ENCODE measurements at regions not wholly inside any gene's neighbourhood (a gene's known extent, or its start where the extent isn't known, plus 50 kb on each side); places are given as distances from the start of the nearest gene placed in this dataset.

DNA sequence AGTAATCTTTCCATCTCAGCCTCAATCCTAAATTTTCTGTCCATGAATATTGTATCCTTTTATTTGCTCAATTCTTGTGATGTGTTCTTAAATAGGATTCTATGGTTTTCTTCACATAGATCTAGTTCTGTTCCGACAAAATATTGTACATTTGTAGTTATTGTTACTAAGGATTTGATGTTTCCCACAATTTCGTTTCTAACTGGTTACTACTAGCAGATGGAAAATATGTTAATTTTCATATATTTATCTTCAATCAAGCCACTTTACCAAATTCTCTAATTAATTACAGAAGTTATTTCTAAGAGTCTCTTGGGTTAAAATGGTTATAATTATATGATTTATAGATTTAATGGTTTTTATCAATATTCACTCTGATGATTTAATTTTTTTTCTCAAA, 60.3 kb downstream of the SEC61B start:
- no peak for DNase-seq

DNA sequence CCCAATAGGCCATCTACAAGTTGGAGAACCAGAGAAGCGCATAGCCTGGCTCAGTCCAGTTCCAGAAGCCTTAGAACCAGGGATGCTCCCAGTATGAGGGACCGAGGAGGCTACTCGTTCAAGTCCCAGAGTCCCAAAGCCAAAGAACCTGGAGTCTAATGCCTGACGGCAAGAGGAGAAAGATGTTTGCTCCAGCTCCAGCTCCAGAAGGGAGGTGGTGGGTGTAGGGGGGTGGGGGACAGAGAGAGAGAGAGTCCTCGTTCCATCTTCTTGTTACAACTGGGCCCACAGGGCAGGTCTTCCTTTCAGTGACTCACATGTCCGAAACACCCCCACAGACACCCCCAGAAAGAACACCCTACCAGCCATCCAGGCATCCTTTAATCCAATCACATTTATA, 63.9 kb downstream of the SEC61B start:
- no peak for DNase-seq

DNA sequence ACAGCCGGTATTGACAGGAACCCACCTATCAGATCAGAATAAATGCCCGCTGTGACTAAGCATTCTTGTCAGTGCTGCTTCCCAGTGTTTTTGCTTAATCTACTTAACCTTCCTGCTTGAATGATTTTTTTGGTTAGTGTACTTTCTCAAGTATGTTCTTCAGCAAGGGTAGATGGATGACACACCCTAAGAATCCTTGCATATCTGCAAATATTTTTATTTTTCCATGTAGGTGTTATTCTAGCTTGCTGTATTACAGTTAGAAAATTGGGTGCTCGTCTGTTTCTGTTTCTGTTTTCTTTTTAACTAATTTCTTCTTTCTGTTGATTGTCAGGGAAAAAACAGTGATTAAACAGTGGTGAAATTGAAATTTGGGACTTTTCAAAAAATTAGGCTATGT, 64.5 kb downstream of the SEC61B start:
- no peak for DNase-seq

DNA sequence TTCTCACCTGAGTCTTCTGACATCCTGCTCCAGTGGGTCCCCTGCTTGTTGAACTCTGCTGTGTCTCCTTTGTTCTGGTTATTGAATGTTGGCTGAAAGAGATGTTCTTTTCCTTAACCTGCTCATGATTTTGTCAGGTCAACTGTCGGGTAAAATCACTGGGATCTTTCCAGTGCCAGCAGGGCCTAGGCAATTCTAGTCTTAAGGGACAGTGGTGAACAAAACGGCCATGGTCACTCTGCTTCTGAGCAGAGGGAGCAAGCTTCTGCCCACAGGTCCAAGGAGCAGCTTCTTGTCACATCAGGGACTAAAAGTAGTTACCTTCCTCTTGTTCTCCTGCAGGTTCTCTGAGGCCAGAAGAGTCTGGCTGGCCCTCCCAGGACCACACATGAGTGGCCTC, 65.6 kb downstream of the SEC61B start:
- DNase-seq = no peak

DNA sequence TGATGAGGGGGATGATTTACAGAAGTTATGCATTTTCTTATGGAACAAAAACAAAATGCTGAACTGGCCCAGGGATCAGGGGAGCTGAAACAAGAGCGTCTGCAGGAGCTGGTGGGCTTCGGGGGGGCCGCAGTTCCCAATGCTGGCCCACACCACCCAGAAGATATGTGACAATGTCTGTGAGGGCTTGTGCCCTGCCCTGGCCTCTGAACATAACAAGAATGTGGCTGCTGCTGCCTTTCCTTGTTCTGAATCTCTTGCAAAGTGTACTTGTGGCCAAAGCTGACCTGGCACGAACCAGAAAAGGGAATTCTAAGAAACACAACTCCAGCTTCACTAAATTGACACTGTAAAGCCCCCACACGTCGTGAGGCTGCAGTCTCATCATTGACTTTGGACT, 66.7 kb downstream of the SEC61B start:
- DNase-seq = no peak

DNA sequence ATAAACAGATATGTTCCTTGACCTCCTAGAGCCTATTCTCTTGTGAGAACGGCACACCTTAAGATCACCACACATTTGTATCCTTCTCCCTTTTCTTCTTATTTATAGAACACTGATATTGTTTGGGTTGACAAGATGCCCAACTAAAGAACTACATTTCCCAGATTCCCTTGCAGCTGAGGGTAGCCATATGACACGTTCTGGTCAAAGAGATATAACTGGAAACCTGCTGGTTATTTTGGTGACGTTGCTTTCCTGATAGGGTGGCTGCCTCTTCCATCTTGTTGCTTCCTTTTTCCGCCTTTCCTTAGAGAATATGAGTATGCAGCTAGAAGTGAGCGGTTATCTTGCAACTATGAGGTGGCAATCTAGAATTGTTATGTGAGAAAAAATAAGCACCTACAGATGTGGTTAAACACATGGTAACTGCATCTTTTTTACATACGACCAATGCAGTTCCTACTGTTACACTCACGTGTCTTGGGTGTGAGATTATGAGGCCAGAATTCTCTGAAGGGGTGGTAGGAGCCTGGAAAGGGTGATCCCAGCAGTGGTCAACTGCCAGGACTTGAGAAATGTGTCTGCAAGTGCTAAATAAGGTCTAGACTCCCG, 72.9 kb downstream of the SEC61B start:
- DNase-seq = no peak

DNA sequence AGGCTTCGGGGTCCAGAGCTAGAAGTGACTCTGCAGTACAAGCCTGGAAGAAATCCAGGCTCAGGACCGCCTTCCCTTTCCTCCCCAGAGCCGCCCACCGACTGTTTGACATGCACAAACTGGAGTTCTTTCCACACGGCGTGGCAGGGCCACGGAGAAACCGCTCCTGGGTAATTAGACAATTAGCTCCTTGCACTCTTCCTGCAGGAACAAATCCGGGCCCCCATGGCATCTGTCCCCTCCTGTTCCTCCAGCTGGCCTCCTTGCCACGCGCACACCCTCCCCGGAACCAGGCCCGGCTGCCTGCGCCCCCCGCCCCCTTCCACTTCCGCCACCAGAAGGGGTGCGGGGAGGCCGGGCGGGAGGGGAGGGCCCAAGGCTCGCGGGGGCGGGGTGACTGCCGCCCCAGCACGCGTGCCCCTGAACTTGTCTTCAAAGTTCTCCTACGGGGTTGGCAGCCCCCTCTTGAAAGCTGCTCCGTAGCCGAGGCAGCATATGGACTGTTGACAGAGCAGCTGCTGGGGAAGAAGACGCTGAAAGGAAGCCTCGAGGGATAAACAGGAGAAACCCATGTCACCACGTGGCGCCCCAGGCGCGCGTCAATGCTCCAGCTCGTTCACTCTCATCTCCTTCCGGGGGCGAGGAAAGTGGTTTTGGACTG, 74.3 kb downstream of the SEC61B start:
- peak; percentile 22 for DNase-seq

DNA sequence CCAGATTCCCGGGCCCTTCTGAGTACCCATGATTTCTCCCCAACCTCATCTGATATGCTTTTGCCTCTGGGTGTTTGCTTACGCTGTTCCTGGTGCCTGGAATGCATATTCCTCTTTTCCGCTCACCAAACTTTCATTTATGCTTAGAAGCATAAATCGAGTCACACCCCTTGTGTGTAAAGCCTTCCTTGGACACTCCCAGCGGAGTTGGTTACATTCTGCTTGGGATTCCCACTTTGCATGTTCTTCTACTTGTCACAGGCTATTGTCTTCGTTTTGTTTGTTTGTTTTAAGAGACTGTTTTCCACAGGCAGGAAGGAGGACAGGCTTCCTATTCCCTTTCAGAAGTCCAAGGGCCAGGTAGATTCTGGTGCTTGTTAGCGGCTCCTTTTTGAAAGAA, 76.5 kb downstream of the SEC61B start:
- DNase-seq = no peak

DNA sequence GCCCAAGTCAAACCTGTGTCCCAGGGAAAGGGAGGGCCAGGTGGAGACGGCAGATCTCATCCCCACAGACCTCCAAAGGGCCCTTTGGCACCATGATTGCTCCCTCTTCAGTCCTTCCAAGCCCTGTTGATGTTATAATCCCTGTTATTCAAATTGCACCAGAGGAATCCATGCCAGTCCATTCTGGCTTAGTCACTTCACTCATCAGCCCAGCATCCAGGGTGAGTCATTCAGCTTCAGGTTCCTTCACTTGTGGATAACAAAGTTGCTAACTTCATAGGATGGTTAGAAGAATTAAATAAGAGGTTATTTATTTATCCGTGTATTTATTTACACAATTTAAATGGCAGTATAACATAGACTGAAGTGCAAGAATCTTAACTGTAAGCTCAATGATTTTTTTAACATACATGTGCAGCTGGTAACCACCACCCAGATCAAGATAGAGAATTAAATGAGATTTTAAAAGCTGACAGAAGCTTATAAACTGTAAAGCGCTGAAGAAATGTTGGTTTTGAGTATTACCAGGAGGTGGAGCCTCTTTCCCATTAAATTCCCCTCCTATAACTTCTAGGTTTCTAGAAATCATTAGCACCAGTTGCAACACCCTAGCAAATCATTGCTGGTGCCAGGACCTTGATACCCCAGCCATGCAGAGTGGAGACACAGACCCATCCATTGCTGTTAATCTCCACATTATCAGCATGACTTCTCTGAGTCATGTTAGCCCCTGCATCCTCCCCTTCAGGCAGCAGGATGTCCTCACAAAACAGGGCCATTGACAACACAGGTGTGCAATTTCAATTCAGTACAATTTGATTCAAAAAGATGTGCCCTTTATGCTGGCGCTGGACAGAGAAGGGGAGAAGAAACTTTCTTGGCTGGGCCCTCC, 77.4 kb downstream of the SEC61B start:
- DNase-seq = no peak

DNA sequence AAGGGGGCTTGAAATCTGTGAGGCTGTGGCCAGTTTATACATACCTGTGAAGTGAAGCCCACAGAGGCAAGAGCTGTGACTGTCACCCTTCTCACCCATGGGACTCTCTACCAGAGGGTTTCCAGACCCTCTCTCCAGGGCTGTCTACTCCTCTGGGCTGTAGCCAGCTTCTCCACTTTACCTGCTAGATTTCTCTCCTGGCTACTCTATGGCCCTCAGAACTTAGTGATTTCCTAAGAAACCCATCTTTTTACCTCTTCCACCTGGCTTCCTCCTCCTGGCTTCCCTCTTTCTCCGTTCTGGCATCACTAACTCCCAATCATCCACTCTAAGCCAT, 78.0 kb downstream of the SEC61B start:
- no peak for DNase-seq

DNA sequence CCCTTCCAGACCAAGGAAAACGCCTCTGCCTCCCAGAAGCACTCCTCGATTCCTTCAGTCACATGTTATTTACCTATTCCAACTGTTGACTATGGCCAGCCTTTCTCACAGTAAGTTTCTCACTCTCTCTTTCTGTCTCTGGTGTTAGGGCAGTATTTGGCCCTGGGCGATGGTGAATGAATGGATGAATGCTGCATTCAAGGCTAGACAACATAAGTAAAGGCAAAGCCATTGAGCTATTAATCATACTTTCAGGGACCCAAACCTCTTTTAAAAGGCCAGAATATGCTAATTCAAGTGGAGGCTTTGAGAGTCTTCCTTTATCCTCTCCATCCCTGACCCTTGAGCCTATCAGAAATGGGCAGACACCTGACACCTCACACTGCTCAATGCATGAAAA, 78.5 kb downstream of the SEC61B start:
- DNase-seq = no peak

DNA sequence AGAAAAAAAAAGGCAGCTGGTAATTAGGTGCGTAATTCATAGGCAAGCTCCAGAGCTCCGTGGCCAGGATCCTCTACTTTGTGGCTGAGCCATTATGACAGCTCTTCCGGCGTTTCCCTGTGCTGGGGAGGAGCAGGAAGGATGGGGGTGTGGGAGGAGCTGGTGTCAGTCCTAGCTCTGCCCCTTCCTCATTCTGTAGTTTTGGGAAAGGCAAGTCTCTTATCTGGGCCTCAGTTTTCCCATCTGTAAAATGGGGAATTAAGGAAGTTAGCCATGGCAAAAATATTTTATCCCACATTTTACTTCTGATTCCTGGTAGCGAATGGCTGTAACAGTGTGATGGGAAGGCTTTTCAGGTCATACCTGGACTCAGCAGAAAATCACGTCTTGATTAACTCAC, 81.1 kb downstream of the SEC61B start:
- no peak for DNase-seq

DNA sequence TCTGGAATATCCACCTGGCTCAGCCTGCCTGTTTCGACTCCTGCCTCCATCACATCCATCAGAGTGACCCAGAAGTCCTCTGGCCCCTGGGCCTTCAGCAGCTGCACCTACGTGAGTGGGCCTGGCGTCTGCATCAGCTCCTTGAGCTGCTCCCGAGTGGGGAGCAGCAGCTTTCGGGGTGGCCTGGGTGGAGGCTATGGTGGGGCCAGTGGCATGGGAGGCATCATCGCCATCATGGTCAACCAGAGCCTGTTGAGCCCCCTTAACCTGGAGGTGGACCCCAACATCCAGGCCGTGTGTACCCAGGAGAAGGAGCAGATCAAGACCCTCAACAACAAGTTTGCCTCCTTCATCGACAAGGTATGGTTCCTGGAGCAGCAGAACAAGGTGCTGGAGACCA, 83.0 kb downstream of the SEC61B start:
- DNase-seq = no peak

DNA sequence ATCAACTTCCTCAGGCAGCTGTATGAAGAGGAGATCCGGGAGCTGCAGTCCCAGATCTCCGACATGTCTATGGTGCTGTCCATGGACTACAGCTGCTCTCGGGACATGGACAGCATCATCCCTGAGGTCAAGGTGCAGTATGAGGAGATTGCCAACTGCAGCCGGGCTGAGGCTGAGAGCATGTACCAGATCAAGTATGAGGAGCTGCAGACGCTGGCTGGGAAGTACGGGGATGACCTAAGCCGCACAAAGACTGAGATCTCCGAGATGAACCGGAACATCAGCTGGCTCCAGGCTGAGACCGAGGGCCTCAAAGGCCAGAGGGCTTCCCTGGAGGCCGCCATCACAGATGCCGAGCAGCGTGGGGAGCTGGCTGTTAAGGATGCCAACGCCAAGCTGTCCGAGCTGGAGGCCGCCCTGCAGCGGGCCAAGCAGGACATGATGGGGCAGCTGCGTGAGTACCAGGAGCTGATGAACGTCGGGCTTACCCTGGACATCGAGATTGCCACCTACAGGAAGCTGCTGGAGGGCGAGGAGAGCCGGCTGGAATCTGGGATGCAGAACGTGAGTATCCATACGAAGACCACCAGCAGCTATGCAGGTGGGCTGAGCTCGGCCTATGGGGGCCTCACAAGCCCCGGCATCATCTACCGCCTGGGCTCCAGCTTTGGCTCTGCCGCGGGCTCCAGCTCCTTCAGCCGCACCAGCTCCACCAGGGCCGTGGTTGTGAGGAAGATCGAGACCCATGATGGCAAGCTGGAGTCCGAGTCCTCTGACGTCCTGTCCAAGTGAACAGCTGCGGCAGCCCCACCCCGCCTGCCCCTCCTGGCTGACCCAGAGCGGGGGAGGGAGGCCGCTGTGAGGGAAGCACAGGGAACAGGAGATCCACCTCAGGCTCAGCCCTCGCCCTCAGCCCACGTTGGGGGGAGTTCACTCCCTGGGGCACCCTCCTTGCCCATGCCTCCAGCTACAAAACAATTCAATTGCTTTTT, 84.0 kb downstream of the SEC61B start:
- no peak for DNase-seq

DNA sequence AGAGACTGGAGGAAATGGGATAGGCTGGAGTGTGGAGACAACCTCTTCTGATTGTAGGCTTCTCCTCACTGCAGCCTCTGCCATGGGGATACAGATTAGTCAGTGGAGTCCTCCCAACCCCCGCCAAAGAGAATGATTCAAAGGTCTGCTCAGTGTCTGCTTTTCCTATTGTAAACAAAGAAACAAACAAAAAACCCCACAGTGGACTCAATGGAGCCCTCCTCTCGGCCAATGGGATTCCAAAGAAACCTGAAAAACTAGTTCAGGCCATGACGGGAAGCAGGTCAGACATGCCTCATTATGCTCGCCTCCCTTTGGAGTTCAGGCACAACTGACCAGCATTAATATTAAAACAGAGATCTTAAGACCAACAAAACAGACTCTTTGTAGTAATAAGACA, 85.8 kb downstream of the SEC61B start:
- DNase-seq = no peak

DNA sequence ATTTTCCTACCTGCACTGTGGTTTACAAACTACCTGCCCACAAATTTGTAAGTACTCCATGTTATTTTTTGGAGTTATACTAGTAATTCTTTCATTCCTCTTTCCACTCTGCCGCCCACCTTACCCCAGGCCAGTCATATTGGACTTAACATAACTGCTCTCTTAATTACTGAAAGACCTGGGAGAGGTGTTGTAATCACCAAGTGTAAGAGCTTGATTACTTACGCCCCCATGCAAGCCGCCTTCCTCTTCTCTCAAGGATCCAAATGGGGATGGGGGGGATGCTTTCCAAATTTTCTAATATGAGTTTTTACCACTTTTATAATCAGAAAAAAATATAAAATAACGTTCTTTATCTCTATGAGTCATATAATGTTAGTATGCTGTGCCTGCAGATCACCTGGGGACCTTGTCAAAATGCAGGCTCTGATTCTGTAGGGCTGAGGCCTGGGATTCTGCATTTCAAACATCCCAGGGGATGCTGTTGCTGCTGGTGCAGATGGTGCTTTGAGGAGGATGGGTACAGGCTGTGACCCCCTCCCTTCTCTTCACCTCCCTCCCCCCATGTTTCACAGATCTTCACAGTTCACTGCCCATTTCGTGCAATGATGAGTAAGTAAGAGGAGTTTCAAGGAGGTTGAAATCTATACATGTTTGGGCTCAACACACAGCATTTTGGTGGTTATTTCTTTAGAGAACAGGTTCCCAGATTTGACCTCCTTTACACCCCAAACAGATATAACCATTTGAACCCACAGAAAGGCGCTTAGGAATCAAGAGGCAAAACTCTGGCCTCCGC, 87.3 kb downstream of the SEC61B start:
- DNase-seq = no peak

DNA sequence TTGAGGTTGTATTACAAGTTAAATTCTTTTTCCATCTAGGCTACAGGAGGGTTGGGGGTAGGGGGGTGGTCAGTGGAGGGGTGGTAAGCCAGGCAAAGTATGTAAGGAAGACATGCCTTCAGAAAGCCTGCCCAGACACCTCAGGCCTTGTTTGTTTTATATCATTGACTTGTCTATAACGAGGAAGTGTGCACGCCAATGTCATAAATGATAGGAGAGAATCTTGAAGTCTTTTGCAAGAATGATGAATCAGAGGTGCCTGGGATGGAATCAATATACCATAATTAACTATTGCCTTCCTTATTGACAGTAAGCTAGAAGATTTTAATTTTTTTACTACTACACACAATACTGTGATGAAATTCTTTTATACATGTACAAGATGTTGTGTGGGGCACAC, 90.7 kb downstream of the SEC61B start:
- DNase-seq = no peak

DNA sequence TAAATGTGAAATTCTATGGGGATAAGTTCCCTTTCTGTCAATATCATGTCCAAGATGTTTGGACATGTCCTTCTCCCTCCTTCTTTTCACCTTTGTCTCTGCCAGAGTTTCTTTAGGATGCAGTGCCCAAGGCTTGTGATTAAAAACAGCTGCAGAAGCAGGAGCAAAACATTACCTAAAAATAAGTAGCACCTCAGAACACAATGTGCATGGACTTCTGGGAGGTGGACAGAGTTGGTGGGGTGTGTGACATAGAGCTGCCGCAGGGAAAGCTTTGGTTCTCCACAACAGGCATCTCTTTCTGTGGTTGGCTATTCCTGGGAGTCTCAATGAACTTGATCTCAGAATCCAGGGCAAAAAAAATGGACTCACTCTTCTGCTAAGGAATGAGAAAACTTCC, 97.0 kb downstream of the SEC61B start:
- DNase-seq = no peak

DNA sequence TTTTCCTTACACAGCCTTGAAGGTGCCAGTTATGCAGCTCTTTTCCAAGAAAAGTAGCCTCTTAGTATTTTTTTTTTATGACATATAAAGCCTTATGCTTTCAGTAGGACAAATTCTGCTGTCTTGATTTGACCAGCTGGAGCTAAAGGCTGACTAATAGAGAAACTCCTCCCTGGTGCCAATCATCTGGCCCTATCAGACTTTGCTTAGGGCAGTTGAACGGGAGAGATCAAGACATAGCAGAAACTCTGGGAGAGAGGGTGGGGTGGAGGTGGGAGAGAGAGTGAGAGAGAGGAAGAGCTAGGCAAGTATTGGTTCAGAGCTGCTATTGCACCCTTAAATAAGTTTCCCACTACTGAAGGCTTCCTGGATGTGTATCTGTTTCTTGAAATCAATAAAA, 100.2 kb downstream of the SEC61B start:
- no peak for DNase-seq

DNA sequence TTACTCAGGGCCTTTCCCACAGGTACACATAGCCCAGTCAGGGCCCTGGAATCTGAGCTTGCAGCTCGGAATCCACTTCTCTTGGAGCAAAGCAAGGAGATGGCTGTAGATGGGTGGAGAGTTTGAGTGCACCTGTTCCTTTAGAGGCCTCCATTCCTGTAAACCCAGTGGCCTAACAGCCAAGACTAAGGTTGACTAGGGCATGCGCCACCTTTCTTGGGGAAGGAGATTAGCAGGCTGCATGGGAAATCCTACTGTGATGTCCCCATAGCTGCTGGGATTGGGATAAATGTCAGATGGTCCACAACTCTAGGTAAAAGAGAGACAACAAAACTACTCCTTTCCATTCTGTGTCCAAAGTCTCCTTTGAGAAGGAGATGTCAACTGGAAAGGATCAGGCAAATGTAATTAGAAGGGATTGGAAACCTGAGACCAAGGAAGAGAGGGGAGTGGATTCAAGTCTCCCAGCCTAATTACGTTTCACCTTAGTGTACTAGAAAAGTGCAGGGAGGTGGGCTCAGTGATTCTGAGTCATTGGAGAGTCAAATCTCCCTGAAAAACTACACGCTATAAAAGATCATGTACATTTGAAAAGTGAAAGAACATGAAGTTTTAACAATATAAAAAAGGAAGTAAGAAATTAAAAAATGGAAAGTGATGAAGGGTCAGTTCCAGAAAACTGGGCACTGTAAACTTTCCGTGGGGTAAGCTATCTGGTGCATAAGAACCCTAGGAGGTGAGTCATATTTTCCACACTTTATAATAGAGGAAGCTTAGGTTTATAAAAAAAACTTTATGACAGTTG, 104.2 kb downstream of the SEC61B start:
- no peak for DNase-seq

DNA sequence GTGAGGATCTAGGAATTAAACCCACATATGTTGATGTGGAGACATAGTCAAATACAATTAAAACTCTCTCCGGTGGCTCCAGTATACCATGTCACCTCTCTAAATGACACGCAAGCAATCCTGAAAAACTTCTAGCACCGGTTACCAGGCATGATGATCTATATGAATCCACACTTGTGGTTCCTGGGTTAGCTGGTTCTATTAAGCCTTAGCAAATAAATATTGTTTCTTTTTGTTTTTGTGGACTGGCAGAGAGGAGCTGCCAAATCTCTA, 104.8 kb downstream of the SEC61B start:
- DNase-seq = no peak

DNA sequence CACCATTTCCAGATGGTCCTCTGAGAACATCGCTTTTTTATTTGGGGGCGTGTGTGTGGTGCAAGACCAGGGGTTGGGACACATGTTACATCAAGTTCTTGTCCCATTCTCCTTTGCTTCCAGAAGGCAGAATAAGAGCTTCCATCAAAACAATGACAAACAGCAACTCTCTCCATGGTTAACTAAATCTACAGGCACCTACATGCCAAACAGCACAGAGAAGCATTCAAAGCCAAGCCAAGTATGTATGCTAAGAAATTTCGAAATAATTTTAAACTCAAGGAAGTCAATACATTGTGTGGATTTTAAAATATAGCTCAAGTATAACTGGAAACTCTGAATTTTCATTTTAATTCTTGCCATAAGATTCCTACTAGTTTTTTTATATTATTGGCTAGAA, 105.6 kb downstream of the SEC61B start:
- DNase-seq = no peak

Data from NCI-H2227 treated with DMSO at 0.1 percent for 48 hours (cell line).